ENCODE measurements at regions not wholly inside any gene's neighbourhood (a gene's known extent, or its start where the extent isn't known, plus 50 kb on each side); places are given as distances from the start of the nearest gene placed in this dataset.
A peak's percentile ranks its signal among the peaks of the same experiment; 100 is the strongest.

DNA sequence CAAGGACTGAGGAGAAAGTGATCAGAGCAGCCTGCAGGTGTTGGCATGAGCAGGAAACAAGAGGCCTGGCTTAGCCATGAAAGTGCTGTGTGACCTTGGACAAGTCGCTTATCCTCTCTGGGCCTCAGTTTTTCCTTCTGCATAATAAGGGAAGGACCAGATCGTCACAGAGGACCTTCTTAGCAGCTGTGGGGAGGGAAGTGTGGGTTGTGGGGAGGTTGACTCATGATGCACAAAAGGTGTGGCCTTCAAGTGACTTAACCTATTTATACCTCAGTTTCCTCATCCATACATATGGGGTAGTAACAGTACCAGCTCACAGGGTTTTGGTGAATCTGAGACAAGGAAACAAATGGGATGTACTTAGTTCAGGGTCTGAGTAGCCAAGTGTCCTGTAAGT is 658.8 kb downstream of the MATN1 start:
- no peak overlapping the region for H3K4me3 ChIP-seq (ENCODE audit: low read length)
- TF ChIP-seq, protein P1, sequence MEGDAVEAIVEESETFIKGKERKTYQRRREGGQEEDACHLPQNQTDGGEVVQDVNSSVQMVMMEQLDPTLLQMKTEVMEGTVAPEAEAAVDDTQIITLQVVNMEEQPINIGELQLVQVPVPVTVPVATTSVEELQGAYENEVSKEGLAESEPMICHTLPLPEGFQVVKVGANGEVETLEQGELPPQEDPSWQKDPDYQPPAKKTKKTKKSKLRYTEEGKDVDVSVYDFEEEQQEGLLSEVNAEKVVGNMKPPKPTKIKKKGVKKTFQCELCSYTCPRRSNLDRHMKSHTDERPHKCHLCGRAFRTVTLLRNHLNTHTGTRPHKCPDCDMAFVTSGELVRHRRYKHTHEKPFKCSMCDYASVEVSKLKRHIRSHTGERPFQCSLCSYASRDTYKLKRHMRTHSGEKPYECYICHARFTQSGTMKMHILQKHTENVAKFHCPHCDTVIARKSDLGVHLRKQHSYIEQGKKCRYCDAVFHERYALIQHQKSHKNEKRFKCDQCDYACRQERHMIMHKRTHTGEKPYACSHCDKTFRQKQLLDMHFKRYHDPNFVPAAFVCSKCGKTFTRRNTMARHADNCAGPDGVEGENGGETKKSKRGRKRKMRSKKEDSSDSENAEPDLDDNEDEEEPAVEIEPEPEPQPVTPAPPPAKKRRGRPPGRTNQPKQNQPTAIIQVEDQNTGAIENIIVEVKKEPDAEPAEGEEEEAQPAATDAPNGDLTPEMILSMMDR (IDR thresholded peaks at IDR 0.05; ENCODE audit: insufficient read depth, low read depth, low read length, missing control alignments) = no peak
- no peak for DNase-seq (ENCODE audit: low read depth)

DNA sequence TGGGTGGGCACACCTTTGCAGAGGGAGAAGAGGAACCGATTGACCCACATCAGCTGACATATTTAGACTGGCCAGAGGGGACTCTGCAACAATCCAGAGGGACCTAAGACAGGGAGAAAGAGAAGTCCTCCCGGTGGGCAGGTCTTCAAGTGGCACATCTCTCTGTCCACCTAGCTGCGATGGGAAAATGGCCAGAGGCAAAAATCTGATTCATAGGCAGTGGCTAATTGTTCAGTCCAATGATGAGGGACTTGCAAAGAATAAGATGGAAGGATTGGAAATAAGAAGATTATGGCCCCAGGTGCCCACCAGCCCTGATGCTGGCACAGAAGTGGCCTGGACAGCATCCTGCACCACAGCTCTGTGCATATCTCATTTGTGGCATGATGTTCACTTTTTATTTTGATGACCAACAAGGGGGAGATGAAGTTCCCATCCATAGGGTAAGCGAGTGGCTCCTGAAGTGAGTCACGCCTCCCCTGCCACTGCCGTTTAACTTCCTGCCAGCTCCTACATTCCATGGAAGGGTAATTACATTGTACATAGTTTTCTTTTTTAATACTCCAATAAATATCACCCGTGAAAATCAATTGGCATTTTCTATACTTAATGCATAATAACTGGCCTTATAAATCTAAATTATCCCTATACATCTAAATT is 659.6 kb downstream of the MATN1 start:
- TF ChIP-seq, protein P1 (IDR thresholded peaks at IDR 0.05; ENCODE audit: insufficient read depth, low read depth, low read length, missing control alignments) = no peak
- DNase-seq (ENCODE audit: low read depth) = no peak
- H3K4me3 ChIP-seq (ENCODE audit: low read length) = no peak overlapping the region

GRCh38 chr1:30061292-30062220 is 661.8 kb downstream of the MATN1 start:
- TF ChIP-seq, protein P1 (IDR thresholded peaks at IDR 0.05; ENCODE audit: insufficient read depth, low read depth, low read length, missing control alignments) = no peak
- no peak for DNase-seq (ENCODE audit: low read depth)
- no peak overlapping the region for H3K4me3 ChIP-seq (ENCODE audit: low read length)

DNA sequence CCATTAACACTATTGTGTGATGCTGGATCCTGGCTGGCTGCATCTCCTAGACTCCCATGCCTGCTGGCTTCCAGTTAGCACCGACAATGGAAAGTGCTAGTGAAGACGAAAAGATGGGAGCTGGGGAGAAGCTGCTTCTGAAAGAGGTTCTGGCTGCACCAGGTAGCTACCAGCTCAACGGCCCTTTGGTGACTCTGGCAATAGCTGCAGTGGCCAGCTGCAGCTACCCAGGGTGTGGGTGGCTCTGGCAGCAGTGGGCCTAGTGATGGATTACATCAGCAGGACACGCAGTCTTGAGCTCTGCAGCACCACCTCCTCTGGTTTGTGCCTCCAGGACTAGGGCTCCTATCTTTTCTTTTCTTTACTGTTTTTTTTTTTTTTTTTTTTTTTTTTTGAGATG is 662.6 kb downstream of the MATN1 start:
- no peak for DNase-seq (ENCODE audit: low read depth)
- TF ChIP-seq, protein P1 (IDR thresholded peaks at IDR 0.05; ENCODE audit: insufficient read depth, low read depth, low read length, missing control alignments) = no peak
- no peak overlapping the region for H3K4me3 ChIP-seq (ENCODE audit: low read length)

DNA sequence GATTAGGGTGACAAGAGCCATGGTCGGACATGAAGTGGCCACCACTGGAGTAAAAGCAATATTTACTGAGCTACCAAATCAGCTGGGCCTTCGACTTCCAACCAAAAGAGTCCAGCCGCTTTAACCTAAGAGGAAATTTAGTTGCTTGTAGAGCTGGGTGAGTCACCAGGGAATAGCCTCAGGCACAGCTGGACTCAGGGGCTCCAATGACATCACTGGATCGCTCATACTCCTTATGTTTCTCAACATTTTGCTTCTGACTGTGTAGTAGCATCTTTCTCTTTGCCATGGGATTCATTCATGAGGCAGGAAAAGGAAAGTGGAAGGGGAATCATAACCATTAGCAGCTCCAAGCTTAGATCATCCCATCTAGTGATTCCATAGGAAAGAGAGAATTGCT is 664.4 kb downstream of the MATN1 start:
- H3K4me3 ChIP-seq (ENCODE audit: low read length) = no peak overlapping the region
- TF ChIP-seq, protein P1 (IDR thresholded peaks at IDR 0.05; ENCODE audit: insufficient read depth, low read depth, low read length, missing control alignments) = no peak
- peak; percentile 55 for DNase-seq (ENCODE audit: low read depth)

DNA sequence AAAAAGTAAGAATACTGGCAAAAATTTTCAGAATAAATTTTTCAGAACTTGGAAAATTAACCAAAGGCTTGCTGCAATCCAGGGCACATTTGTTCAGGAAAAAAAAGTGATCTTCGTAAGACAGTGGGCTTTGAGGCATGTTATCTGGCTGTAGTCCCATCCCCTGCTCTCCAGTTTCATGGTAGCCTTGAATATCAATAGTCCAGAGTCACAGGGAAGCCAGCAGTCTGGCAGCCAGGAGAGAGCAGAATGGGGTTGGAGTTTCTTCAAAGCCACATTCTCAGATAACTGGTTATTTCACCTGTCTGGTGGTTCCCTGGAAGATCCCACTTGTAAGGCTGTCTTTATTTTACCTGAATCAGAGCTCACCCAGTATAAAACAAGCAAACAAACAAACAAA is 669.3 kb downstream of the MATN1 start:
- H3K4me3 ChIP-seq (ENCODE audit: low read length) = no peak overlapping the region
- TF ChIP-seq, protein P1 (IDR thresholded peaks at IDR 0.05; ENCODE audit: insufficient read depth, low read depth, low read length, missing control alignments) = no peak
- DNase-seq (ENCODE audit: low read depth) = no peak

All from epithelial cell of esophagus (primary cell).